ENCODE measurements at regions not wholly inside any gene's neighbourhood (a gene's known extent, or its start where the extent isn't known, plus 50 kb on each side); places are given as distances from the start of the nearest gene placed in this dataset.
A peak's percentile ranks its signal among the peaks of the same experiment; 100 is the strongest.
"Not testable (repeated sequence)": the region's sequence is repeated elsewhere in the genome, so short reads cannot be mapped to it uniquely, and the experiment has no call there.

DNA sequence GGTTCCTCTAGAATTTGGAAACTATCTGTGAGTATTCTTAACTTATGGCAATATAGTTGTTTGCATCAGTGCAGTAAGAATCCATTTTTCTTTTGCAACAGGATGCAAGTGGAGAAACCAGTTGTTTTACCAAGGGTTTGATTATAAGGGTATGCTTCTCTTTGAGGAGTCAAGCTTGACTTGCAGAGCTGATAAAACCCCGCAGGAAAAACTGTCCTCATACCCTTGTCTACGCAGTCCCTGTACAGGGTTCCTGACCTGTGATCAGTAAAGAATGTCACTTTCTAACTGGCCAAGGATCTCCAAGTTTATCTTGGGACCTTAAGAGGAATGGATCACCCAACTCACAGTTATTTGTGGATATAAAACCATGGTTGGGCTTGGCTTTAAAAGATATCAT is 161.1 kb upstream of the OLIG3 start:
- no peak for ATAC-seq

GRCh38 chr6:137656735-137657134 is 162.5 kb upstream of the OLIG3 start:
- ATAC-seq (no peak), DNase-seq (no peak)

More for the DNA sequence above, 161.1 kb upstream of the OLIG3 start:
- no peak for DNase-seq

DNA sequence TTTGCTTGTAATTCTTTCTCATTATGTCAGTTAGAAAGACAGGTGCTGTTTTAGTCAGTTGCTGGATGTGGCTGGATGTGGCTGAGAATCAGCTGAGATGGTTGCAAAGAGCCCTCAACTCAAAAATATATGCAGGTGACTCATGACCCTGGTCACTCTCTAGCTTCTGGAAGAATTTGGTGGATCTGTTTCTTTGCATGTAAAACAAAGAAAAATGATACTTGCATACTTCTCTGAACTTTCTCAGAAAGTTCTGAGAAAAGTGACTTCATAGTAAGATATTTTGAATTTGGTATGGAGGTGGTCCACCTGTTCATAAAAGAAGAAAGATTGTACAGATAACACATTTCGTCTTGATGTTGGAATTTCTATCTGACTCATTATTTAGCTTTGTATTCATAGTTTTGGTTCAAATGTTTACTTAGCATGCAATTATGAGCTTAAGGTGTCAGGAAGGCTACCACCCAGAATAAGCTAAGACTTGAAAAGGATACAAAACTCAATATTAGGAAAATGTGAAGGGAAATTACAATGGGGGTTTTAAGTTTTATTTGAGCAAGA is 163.2 kb upstream of the OLIG3 start:
- peak; percentile 13 for DNase-seq
- ATAC-seq: peak; percentile 89

DNA sequence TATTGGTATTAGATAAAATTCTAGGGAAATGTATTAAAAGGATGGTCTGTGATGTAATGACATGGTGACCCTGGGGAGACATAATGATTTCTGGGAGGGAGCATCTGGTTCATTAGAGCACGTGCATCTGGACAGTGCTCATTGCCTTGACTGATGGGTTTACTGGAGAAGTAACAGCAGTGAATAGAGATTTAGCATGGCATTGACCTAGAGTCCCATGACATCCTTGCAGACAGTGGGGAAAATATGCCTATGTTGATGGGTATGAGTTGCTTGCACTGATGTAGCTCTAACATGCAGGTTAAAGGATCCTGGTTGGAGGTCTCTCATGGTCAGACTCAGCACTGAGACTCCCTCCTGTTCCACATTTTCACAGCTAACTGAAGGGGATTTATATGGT is 164.1 kb upstream of the OLIG3 start:
- ATAC-seq (no peak), DNase-seq (no peak)

GRCh38 chr6:137659871-137660270 is 165.7 kb upstream of the OLIG3 start:
- DNase-seq: no peak
- no peak for ATAC-seq

DNA sequence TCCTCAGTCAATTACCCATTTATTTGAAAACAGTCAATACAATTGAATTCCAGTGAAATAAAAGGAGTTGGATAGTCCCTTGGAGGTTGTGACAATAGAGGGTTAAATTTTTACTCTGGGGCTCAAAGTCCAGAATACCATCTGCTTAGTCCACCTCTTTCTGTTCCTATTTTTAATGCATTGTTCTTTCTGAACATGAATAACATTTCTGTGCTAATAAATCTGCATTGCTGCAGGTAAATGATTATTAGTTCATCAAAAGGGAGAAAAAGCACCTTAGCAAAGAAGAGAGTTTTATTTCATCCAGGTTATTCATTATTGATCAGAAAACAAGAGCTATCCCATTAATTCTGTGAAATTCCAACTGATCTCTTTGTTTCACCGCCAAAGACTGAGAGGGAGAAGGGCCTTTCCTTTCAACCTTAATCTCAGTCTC is 166.1 kb upstream of the OLIG3 start:
- no peak for DNase-seq

DNA sequence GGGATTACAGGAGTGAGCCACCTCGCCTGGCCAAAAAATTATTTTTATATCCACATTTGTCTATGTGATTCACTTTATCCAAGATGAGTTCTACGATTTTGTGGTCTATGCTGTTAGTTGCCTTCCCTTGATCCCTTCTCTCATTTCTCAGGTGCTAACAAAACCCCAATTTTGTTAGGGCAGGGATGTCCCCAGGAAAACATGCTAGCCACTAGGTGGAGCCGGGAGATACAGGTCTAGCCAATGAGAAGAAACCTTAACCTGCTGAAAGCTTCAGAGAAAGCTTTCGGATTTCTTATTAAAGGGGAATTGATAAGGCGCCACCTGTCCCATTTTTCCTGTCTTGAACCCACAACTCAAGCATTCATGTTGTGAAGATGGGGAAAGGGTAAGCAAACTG is 167.4 kb upstream of the OLIG3 start:
- no peak for ATAC-seq
- peak; percentile 55 for DNase-seq

More for the DNA sequence above, 166.1 kb upstream of the OLIG3 start:
- ATAC-seq: no peak

DNA sequence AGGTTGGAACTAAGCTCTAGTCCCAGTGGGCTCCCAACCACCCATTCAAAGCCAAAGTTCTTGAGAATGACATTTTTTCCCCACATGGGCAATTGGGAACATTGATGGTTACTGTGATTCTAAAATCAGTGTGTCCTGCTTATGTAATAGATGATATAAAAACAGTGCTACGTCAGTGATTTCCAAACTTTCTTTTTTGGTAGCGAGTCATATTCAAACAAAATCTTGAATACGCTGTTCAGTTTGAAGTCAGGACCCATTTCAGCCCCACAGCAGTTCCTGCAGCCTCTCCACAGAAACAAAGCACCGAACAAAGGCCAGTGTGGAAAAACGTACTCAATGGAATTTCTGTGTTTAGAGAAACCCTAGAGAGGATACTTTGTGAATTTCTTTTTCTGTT is 170.0 kb upstream of the OLIG3 start:
- DNase-seq: no peak
- ATAC-seq: no peak

- DNase-seq (no peak), ATAC-seq (no peak)
Observed at GRCh38 chr6:137665342-137665934, 171.2 kb upstream of the OLIG3 start.

GRCh38 chr6:137666202-137666774 is 172.1 kb upstream of the OLIG3 start:
- ATAC-seq (no peak), DNase-seq (no peak)

DNA sequence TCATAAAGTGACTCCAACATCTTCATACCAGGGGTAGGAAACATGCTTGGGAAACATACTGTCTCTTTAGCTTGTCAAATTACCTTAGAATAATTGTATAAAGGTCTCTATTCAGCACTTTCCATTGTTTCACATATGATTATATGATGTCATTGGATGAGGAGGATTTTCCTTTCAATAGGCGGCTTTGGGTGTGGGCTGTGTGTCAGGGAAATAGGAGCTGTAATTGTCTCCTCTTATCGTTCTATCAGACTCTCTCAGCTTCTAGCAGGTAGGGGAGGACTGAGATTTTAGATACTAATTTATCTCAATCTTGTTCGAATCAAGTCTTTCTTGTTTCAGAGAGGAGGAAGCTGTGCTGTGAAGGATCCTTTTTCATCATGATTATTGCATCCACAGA is 179.4 kb upstream of the OLIG3 start:
- ATAC-seq (no peak), DNase-seq (no peak)

DNA sequence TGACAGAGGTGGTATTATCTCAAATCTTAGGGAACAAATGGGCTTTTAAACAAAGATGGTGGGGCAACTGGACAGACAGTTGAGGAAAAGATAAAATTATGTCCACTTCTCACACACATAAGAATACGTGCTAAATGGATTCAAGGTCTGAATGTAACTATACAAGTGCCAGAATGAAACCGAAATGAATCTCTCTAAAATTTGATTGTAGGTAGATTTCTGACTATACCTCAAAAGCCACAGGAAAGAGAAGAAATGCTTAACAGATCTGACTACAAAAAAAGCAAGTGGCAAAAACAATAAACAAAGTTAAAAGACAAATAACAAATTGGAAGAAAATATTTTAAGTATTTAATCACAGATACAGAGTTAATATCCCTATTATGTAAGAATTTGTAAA is 182.7 kb upstream of the OLIG3 start:
- DNase-seq: no peak
- peak; percentile 47 for ATAC-seq

GRCh38 chr6:137677709-137678108 is 183.5 kb upstream of the OLIG3 start:
- no peak for DNase-seq

DNA sequence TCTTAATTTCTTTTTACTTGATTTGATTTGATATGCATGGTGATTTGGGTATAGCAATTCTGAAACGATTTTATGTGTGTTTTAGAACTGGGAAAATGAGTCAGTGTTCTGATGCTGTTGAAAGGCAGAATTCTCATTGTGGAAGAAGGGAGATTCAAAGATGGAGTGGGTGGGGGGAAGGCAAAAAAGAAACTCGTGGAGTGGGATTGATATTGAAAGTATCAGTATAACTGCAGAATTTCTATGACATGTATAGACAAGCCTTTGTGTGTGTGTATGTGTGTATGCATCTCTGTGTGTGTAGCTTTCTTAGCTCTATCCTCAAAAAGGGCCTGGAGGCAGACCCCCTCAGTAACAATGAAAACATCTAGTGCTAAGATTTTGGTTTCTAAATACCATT is 184.3 kb upstream of the OLIG3 start:
- DNase-seq: no peak
- ATAC-seq: peak; percentile 78

More at GRCh38 chr6:137677709-137678108, 183.5 kb upstream of the OLIG3 start:
- no peak for ATAC-seq

- DNase-seq (no peak), ATAC-seq (peak; percentile 29)
Observed at GRCh38 chr6:137680705-137681346, 186.2 kb upstream of the TNFAIP3 start.

DNA sequence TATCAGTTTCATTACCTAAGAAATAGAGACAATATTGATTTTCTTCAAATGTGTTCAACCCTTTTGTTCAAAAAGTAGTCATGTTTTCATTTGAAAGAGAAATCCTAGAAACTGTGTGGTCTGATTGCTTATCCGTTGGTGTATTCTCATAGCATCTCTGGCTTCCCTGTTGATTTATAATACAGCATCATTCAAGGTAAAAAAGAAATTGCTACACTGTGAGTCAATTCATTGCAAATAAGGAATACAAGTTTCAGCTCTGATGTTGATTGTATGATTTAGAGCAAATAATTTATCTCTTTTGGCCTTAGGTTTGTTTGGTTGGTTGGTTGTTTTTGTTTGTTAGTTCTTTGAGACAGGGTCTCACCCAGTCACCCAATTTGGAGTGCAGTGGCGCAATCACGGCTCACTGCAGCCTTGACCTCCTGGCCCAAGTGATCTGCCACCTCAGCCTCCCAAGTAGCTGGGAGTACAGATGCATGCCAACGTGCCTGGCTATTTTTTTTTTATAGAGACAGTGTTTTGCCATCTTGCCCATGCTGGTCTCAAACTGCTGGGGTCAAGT is 185.5 kb upstream of the TNFAIP3 start:
- no peak for DNase-seq
- ATAC-seq: no peak

- DNase-seq, ATAC-seq: not testable (repeated sequence)
Observed at GRCh38 chr6:137682658-137683057, 184.4 kb upstream of the TNFAIP3 start.

DNA sequence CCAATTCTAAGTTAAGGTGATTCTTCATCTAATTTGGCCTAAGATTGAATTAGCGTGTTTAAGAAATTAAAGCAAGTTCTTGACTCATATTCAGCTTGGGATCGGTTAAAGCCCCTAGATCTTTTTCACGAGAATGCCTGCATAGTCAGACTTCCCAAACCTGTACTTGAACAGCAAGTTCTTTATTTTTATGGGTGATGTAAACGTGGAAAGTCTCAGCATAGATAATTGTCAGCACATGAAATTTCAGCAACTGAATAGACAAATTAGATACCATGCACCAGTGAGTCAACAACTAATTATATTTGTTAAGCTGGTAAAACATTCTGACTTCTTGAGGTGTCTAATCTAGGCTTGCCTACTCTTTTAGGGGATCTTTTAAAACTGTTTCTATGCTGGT is 183.1 kb upstream of the TNFAIP3 start:
- no peak for DNase-seq
- no peak for ATAC-seq

- no peak for DNase-seq
- no peak for ATAC-seq
Observed at GRCh38 chr6:137685798-137686375, 181.2 kb upstream of the TNFAIP3 start.

GRCh38 chr6:137687818-137688217 is 179.2 kb upstream of the TNFAIP3 start:
- DNase-seq (no peak), ATAC-seq (no peak)

- DNase-seq (no peak), ATAC-seq (peak; percentile 49)
Observed at GRCh38 chr6:137688230-137688971, 178.7 kb upstream of the TNFAIP3 start.

GRCh38 chr6:137689377-137689776 is 177.7 kb upstream of the TNFAIP3 start:
- ATAC-seq (no peak), DNase-seq (no peak)

All from stimulated activated naive CD8-positive, alpha-beta T cell treated with anti-CD3 and anti-CD28 coated beads, Interleukin-15, Interleukin-2, amounts not matched to agents 100 U/mL and 50 U/mL, for 24 hours (primary cell).